GM12878 (cell line): ENCODE measurements at regions not wholly inside any gene's neighbourhood (a gene's known extent, or its start where the extent isn't known, plus 50 kb on each side); places are given as distances from the start of the nearest gene placed in this dataset.

Source experiments
- ATAC-seq: fragments of 200-7000 bp; cut with Tn5 transposase; 3 replicates; pipeline ENCODE4 v1.9.1; 2020; ENCODE audit warnings: mild to moderate bottlenecking, moderate library complexity
- BruUV-seq: library from RNA; stranded (reverse); fragments of 400-500 nt; replicated peaks from 2 replicates; lab custom pipeline; 2021; lab: Mats Ljungman, UMichigan
- CTCF ChIA-PET: fragments of 300-600 bp; sonication (Branson Sonifier 250); formaldehyde crosslinking; extraction: SDS; loops from one replicate; lab custom pipeline; 2021; ENCODE audit warnings: inconsistent platforms; lab: Yijun Ruan, JAX
- POLR2A ChIA-PET: fragments of 350-600 bp; formaldehyde crosslinking; extraction: SDS; loops from one replicate; lab custom pipeline; 2021; ENCODE audit warnings: inconsistent platforms; lab: Charles Lee
- RAD21 ChIA-PET: fragments of 300-600 bp; sonication (Branson Sonifier 250); formaldehyde crosslinking; loops from one replicate; lab custom pipeline; 2023; ENCODE audit warnings: antibody characterized with exemption; ENCODE audit not compliant: unreplicated experiment; lab: Charles Lee
- SMC1A ChIA-PET: fragments of 300-600 bp; sonication (Branson Sonifier 250); formaldehyde crosslinking; loops from one replicate; lab custom pipeline; 2023; ENCODE audit not compliant: unreplicated experiment, uncharacterized antibody; lab: Charles Lee
- DNase-seq: peaks from one replicate; pipeline ENCODE4 v3.0.0-alpha.2; 2011; ENCODE audit warnings: low read depth, low spot score
- FAIRE-seq: peaks from 3 replicates; lab custom pipeline; 2011; peaks lifted over from hg19 to GRCh38; lab: Jason Lieb, UNC
- H2AFZ ChIP-seq: 2 replicates; pipeline ENCODE4 v1.6.0; 2011; ENCODE audit warnings: low read depth, low read length, control low read depth; ENCODE audit not compliant: control insufficient read depth
- H3K27ac ChIP-seq: 2 replicates; pipeline ENCODE4 v1.5.1; 2011; ENCODE audit warnings: control low read depth; ENCODE audit not compliant: control insufficient read depth, insufficient read depth
- H3K27me3 ChIP-seq, 2 experiments: replicated peaks in 1 of 2; 2 replicates each; pipeline versions ENCODE4 v1.6.0 to v1.6.1; 2011; ENCODE audit warnings: low read length in 1 of 2; ENCODE audit not compliant: control insufficient read depth in 2 of 2, insufficient read depth in 2 of 2
- H3K36me3 ChIP-seq, 2 experiments: 2 replicates each; pipeline ENCODE4 v1.5.1; 2011; ENCODE audit warnings: low read length in 1 of 2; ENCODE audit not compliant: control insufficient read depth in 2 of 2, insufficient read depth in 2 of 2
- H3K4me1 ChIP-seq: 2 replicates; pipeline ENCODE4 v1.6.1; 2011; ENCODE audit warnings: mild to moderate bottlenecking, low read length, moderate library complexity, mixed read lengths; ENCODE audit not compliant: control insufficient read depth, insufficient read depth
- H3K4me2 ChIP-seq: 2 replicates; pipeline ENCODE4 v1.6.0; 2011; ENCODE audit warnings: control low read depth; ENCODE audit not compliant: control insufficient read depth, insufficient read depth
- H3K4me3 ChIP-seq: fragments of 200-600 bp; sonication (generic); 2 replicates; pipeline ENCODE4 v1.5.1; 2016
- H3K79me2 ChIP-seq: 2 replicates; pipeline ENCODE4 v1.6.0; 2011; ENCODE audit warnings: low read length; ENCODE audit not compliant: control insufficient read depth, insufficient read depth
- H3K9ac ChIP-seq: 2 replicates; pipeline ENCODE4 v1.8.0; 2011; ENCODE audit warnings: low read length, control low read depth, mixed read lengths; ENCODE audit not compliant: control insufficient read depth, insufficient read depth
- H3K9me3 ChIP-seq: replicated peaks from 3 replicates; pipeline ENCODE4 v1.5.1; 2011; ENCODE audit warnings: mild to moderate bottlenecking, low read length; ENCODE audit not compliant: control insufficient read depth, insufficient read depth
- H4K20me1 ChIP-seq: 2 replicates; pipeline ENCODE4 v1.6.0; 2011; ENCODE audit not compliant: control insufficient read depth, insufficient read depth
- FOS ChIP-seq: IDR thresholded peaks from 3 replicates; pipeline ENCODE4 v1.6.1; 2011; ENCODE audit warnings: borderline replicate concordance; ENCODE audit not compliant: insufficient read length; ENCODE audit errors: extremely low read depth
- KAT2A ChIP-seq: conservative IDR thresholded peaks from 2 replicates; pipeline ENCODE4 v1.6.1; 2011; ENCODE audit warnings: low read depth, low read length; ENCODE audit not compliant: control insufficient read depth
- LARP7 ChIP-seq: fragments of 450-650 bp; IDR thresholded peaks from 2 replicates; pipeline ENCODE4 v1.6.1; 2017; ENCODE audit warnings: mild to moderate bottlenecking
- MEF2A ChIP-seq: IDR thresholded peaks from 2 replicates; pipeline ENCODE4 v1.6.1; 2011; ENCODE audit warnings: low read depth, mild to moderate bottlenecking, low read length, moderate library complexity; ENCODE audit not compliant: insufficient read depth
- MYB ChIP-seq: fragments of 150-350 bp; IDR thresholded peaks from 2 replicates; pipeline ENCODE4 v1.6.1; 2014; ENCODE audit warnings: mild to moderate bottlenecking, low read depth, low read length, borderline replicate concordance
- RB1 ChIP-seq: fragments of 450-650 bp; formaldehyde crosslinking; IDR thresholded peaks from 2 replicates; pipeline ENCODE4 v1.6.1; 2017; ENCODE audit warnings: mild to moderate bottlenecking, borderline replicate concordance
- RELA ChIP-seq: fragments of 450-650 bp; IDR thresholded peaks from 2 replicates; pipeline ENCODE4 v1.8.0; 2014; ENCODE audit warnings: borderline replicate concordance; ENCODE audit not compliant: partially characterized antibody
- ZSCAN29 ChIP-seq: fragments of 450-650 bp; IDR thresholded peaks from 2 replicates; pipeline ENCODE4 v1.6.1; 2017; ENCODE audit warnings: mild to moderate bottlenecking, moderate library complexity
- WGBS: methylation state at CpG from one replicate; pipeline ENCODE4 v1.1.6; 2016; ENCODE audit warnings: low lambda C conversion rate; ENCODE audit not compliant: insufficient replicate concordance, insufficient coverage; ENCODE audit errors: missing lambda C conversion rate; 5-methylcytosine and 5-hydroxymethylcytosine counted together
- in situ Hi-C: fragments of 300-500 bp; cut with MboI; formaldehyde crosslinking; loops from 9 replicates; pipeline ENCODE4 v1.14.3; 2018; ENCODE audit warnings: mixed read lengths
- intact Hi-C: fragments of 100-400 bp; cut with micrococcal nuclease; formaldehyde crosslinking; loops from one replicate; pipeline ENCODE4 v1.14.2; 2022; ENCODE audit not compliant: unreplicated experiment
- TF ChIP-seq, protein P1 (sequence below): IDR thresholded peaks from 2 replicates; pipeline ENCODE4 v1.6.1; 2012; ENCODE audit warnings: low read length, inconsistent platforms

DNA sequence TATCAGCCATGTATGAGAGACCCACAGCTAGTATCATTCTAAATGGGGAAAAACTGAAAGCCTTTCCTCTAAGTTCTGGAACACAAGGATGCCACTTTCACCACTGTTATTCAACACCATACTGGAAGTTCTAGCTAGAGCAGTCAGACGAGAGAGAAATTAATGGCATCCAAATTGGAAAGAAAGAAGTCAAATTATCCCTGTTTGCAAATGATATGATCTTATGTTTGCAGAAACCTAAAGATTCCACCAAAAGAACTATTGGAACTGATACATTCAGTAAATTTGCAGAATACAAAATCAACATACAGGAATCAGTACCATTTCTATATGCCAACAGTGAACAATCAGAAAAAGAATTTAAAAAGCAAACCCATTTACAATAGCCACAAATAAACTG is 226.0 kb downstream of the TRPC6 start:
- no peak overlapping the region for H3K4me2 ChIP-seq
- ATAC-seq: no peak
- no peak overlapping the region for H3K4me3 ChIP-seq
- no peak overlapping the region for H2AFZ ChIP-seq
- no peaks in the 10 kb centered on the region for H3K79me2 ChIP-seq
- no peaks in the 10 kb centered on the region for H3K4me1 ChIP-seq
- POLR2A ChIA-PET: no interaction called here
- H3K27me3 ChIP-seq: no peaks in the 10 kb centered on the region
- no peak overlapping the region for H3K27ac ChIP-seq
- no peaks in the 10 kb centered on the region for H3K36me3 ChIP-seq
- no peak for FAIRE-seq
- SMC1A ChIA-PET: no interaction called here
- H3K9me3 ChIP-seq: no peaks in the 10 kb centered on the region
- TF ChIP-seq KAT2A (no peak), LARP7 (no peak), MYB (no peak), RB1 (no peak), RELA (no peak), MEF2A (no peak), FOS (no peak), ZSCAN29 (no peak)
- TF ChIP-seq, protein P1, sequence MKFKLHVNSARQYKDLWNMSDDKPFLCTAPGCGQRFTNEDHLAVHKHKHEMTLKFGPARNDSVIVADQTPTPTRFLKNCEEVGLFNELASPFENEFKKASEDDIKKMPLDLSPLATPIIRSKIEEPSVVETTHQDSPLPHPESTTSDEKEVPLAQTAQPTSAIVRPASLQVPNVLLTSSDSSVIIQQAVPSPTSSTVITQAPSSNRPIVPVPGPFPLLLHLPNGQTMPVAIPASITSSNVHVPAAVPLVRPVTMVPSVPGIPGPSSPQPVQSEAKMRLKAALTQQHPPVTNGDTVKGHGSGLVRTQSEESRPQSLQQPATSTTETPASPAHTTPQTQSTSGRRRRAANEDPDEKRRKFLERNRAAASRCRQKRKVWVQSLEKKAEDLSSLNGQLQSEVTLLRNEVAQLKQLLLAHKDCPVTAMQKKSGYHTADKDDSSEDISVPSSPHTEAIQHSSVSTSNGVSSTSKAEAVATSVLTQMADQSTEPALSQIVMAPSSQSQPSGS: no peak
- CTCF ChIA-PET: no interaction called here
- no TSS peak for BruUV-seq
- intact Hi-C loops (no loop called here), in situ Hi-C loops (no loop called here)
- RAD21 ChIA-PET: no interaction called here
- no peaks in the 10 kb centered on the region for H4K20me1 ChIP-seq
- WGBS: 14% methylated on average over 1 of the region's 1 CpG
- DNase-seq: no peak
- no peak overlapping the region for H3K9ac ChIP-seq
